ENCODE measurements at regions not wholly inside any gene's neighbourhood (a gene's known extent, or its start where the extent isn't known, plus 50 kb on each side); places are given as distances from the start of the nearest gene placed in this dataset.

- no peak for DNase-seq (ENCODE audit: low read depth in 2 of 3, low spot score in 1 of 3)
Observed at GRCh38 chr5:62684310-62684709, 105.7 kb downstream of the LRRC70 start.

GRCh38 chr5:62682059-62682458 is 103.4 kb downstream of the LRRC70 start:
- no peak for DNase-seq (ENCODE audit: low read depth in 2 of 3, low spot score in 1 of 3)

GRCh38 chr5:62681117-62681850 is 102.7 kb downstream of the LRRC70 start:
- DNase-seq (ENCODE audit: low read depth in 2 of 3, low spot score in 1 of 3), result no peak

GRCh38 chr5:62680121-62680520 is 101.5 kb downstream of the LRRC70 start:
- DNase-seq (ENCODE audit: low read depth in 2 of 3, low spot score in 1 of 3), result no peak

Measured in stimulated activated CD4-positive, alpha-beta T cell treated with anti-CD3 and anti-CD28 coated beads, Interleukin-12 subunit alpha, Interleukin-12 subunit beta, amount 100 ng/mL, for 48 hours (primary cell).